Stimulated activated effector memory CD8-positive, alpha-beta T cell treated with anti-CD3 and anti-CD28 coated beads, Interleukin-12 subunit alpha, Interleukin-12 subunit beta, amount 100 ng/mL, for 72 hours (primary cell): ENCODE measurements at regions not wholly inside any gene's neighbourhood (a gene's known extent, or its start where the extent isn't known, plus 50 kb on each side); places are given as distances from the start of the nearest gene placed in this dataset.

Experiments used
- ATAC-seq: fragments of 150-1000 bp; cut with Tn5 transposase; 2 replicates; pipeline ENCODE4 v1.10.0; 2021
- DNase-seq, 2 donors: peaks; one replicate each; pipeline ENCODE4 v3.0.0; 2021 to 2022; ENCODE audit warnings: low spot score in 2 of 2
- H3K27ac Mint-ChIP-seq: one replicate; pipeline ENCODE4 v1.8.0; 2022; ENCODE audit warnings: mild to moderate bottlenecking, mixed read lengths
- H3K36me3 Mint-ChIP-seq: one replicate; pipeline ENCODE4 v1.8.0; 2022; ENCODE audit warnings: mild to moderate bottlenecking, mixed read lengths
- H3K4me1 Mint-ChIP-seq: one replicate; pipeline ENCODE4 v1.8.0; 2022; ENCODE audit warnings: mixed read lengths
- H3K4me3 Mint-ChIP-seq: one replicate; pipeline ENCODE4 v1.8.0; 2022; ENCODE audit warnings: mild to moderate bottlenecking, mixed read lengths
- H3K9me3 Mint-ChIP-seq: one replicate; pipeline ENCODE4 v1.8.0; 2022; ENCODE audit warnings: mixed read lengths

- H3K4me3 Mint-ChIP-seq, result no peak overlapping the region
- H3K27ac Mint-ChIP-seq, result no peak overlapping the region
- DNase-seq (no peak), ATAC-seq (no peak)
- H3K4me1 Mint-ChIP-seq, result no peaks in the 10 kb centered on the region
- H3K9me3 Mint-ChIP-seq, result no peaks in the 10 kb centered on the region
- H3K36me3 Mint-ChIP-seq, result no peaks in the 10 kb centered on the region
Observed at GRCh38 chr4:54558889-54559677, 98.7 kb upstream of the KIT start.

- ATAC-seq, result no peak
- DNase-seq, result no peak
- H3K36me3 Mint-ChIP-seq, result no peaks in the 10 kb centered on the region
- no peak overlapping the region for H3K4me3 Mint-ChIP-seq
- H3K4me1 Mint-ChIP-seq, result no peaks in the 10 kb centered on the region
- no peaks in the 10 kb centered on the region for H3K9me3 Mint-ChIP-seq
- H3K27ac Mint-ChIP-seq, result no peak overlapping the region
Observed at GRCh38 chr4:54560513-54560912, 97.2 kb upstream of the KIT start.

GRCh38 chr4:54561940-54562339 lies 95.8 kb upstream of the KIT start:
- no peaks in the 10 kb centered on the region for H3K36me3 Mint-ChIP-seq
- H3K4me3 Mint-ChIP-seq, result no peak overlapping the region
- H3K9me3 Mint-ChIP-seq, result no peaks in the 10 kb centered on the region
- ATAC-seq (no peak), DNase-seq (no peak)
- no peak overlapping the region for H3K27ac Mint-ChIP-seq
- peaks cover 11% of the 10 kb centered on the region for H3K4me1 Mint-ChIP-seq

- no peaks in the 10 kb centered on the region for H3K36me3 Mint-ChIP-seq
- H3K4me3 Mint-ChIP-seq, result no peak overlapping the region
- H3K27ac Mint-ChIP-seq, result no peak overlapping the region
- ATAC-seq (no peak), DNase-seq (no peak)
- no peaks in the 10 kb centered on the region for H3K9me3 Mint-ChIP-seq
- peaks cover 12% of the 10 kb centered on the region for H3K4me1 Mint-ChIP-seq
Observed at GRCh38 chr4:54566608-54567007, 91.1 kb upstream of the KIT start.

- peaks cover 12% of the 10 kb centered on the region for H3K4me1 Mint-ChIP-seq
- H3K9me3 Mint-ChIP-seq, result no peaks in the 10 kb centered on the region
- no peak overlapping the region for H3K4me3 Mint-ChIP-seq
- DNase-seq (no peak), ATAC-seq (no peak)
- no peak overlapping the region for H3K27ac Mint-ChIP-seq
- no peaks in the 10 kb centered on the region for H3K36me3 Mint-ChIP-seq
Observed at GRCh38 chr4:54567327-54567726, 90.4 kb upstream of the KIT start.

- H3K4me1 Mint-ChIP-seq, result peaks cover 12% of the 10 kb centered on the region
- no peaks in the 10 kb centered on the region for H3K36me3 Mint-ChIP-seq
- H3K4me3 Mint-ChIP-seq, result no peak overlapping the region
- DNase-seq (no peak), ATAC-seq (no peak)
- H3K9me3 Mint-ChIP-seq, result no peaks in the 10 kb centered on the region
- no peak overlapping the region for H3K27ac Mint-ChIP-seq
Observed at GRCh38 chr4:54568184-54568583, 89.6 kb upstream of the KIT start.

- H3K27ac Mint-ChIP-seq, result no peak overlapping the region
Observed at GRCh38 chr4:54570822-54571221, 86.9 kb upstream of the KIT start.

GRCh38 chr4:54571293-54572151 lies 86.2 kb upstream of the KIT start:
- no peak overlapping the region for H3K4me3 Mint-ChIP-seq
- H3K9me3 Mint-ChIP-seq, result peaks cover 2% of the 10 kb centered on the region
- no peak overlapping the region for H3K27ac Mint-ChIP-seq
- no peak for DNase-seq
- no peaks in the 10 kb centered on the region for H3K36me3 Mint-ChIP-seq
- no peak for ATAC-seq
- peaks cover 5% of the 10 kb centered on the region for H3K4me1 Mint-ChIP-seq

More at GRCh38 chr4:54570822-54571221, 86.9 kb upstream of the KIT start:
- Mint-ChIP-seq H3K9me3 (peaks cover 2% of the 10 kb centered on the region), H3K4me3 (no peak overlapping the region), H3K4me1 (peaks cover 12% of the 10 kb centered on the region), H3K36me3 (no peaks in the 10 kb centered on the region)
- ATAC-seq (no peak), DNase-seq (no peak)

- H3K27ac Mint-ChIP-seq, result no peak overlapping the region
- no peak overlapping the region for H3K4me3 Mint-ChIP-seq
- H3K4me1 Mint-ChIP-seq, result no peaks in the 10 kb centered on the region
- no peaks in the 10 kb centered on the region for H3K36me3 Mint-ChIP-seq
- DNase-seq (no peak), ATAC-seq (no peak)
- H3K9me3 Mint-ChIP-seq, result peaks cover 2% of the 10 kb centered on the region
Observed at GRCh38 chr4:54572152-54572542, 85.6 kb upstream of the KIT start.

GRCh38 chr4:54574500-54574899 lies 83.3 kb upstream of the KIT start:
- DNase-seq, result no peak
- H3K4me3 Mint-ChIP-seq, result no peak overlapping the region
- H3K27ac Mint-ChIP-seq, result no peak overlapping the region
- H3K36me3 Mint-ChIP-seq, result no peaks in the 10 kb centered on the region
- peaks cover 2% of the 10 kb centered on the region for H3K9me3 Mint-ChIP-seq
- H3K4me1 Mint-ChIP-seq, result no peaks in the 10 kb centered on the region
- no peak for ATAC-seq

GRCh38 chr4:54575919-54576318 lies 81.8 kb upstream of the KIT start:
- DNase-seq (no peak), ATAC-seq (no peak)
- no peaks in the 10 kb centered on the region for H3K36me3 Mint-ChIP-seq
- peaks cover 2% of the 10 kb centered on the region for H3K9me3 Mint-ChIP-seq
- H3K4me3 Mint-ChIP-seq, result no peak overlapping the region
- no peaks in the 10 kb centered on the region for H3K4me1 Mint-ChIP-seq
- no peak overlapping the region for H3K27ac Mint-ChIP-seq

GRCh38 chr4:54581807-54582206 lies 76.0 kb upstream of the KIT start:
- DNase-seq (no peak), ATAC-seq (no peak)
- Mint-ChIP-seq H3K9me3 (no peaks in the 10 kb centered on the region), H3K4me1 (no peaks in the 10 kb centered on the region), H3K36me3 (no peaks in the 10 kb centered on the region), H3K4me3 (no peak overlapping the region), H3K27ac (no peak overlapping the region)

GRCh38 chr4:54585321-54586000 lies 72.3 kb upstream of the KIT start:
- DNase-seq (no peak), ATAC-seq (no peak)
- no peaks in the 10 kb centered on the region for H3K36me3 Mint-ChIP-seq
- no peak overlapping the region for H3K27ac Mint-ChIP-seq
- no peaks in the 10 kb centered on the region for H3K4me1 Mint-ChIP-seq
- no peaks in the 10 kb centered on the region for H3K9me3 Mint-ChIP-seq
- no peak overlapping the region for H3K4me3 Mint-ChIP-seq

- Mint-ChIP-seq H3K9me3 (no peaks in the 10 kb centered on the region), H3K36me3 (no peaks in the 10 kb centered on the region), H3K27ac (no peak overlapping the region), H3K4me1 (no peaks in the 10 kb centered on the region), H3K4me3 (no peak overlapping the region)
- ATAC-seq (no peak), DNase-seq (no peak)
Observed at GRCh38 chr4:54586320-54586955, 71.3 kb upstream of the KIT start.
